ENCODE measurements at regions not wholly inside any gene's neighbourhood (a gene's known extent, or its start where the extent isn't known, plus 50 kb on each side); places are given as distances from the start of the nearest gene placed in this dataset.

GRCh38 chr1:4972761-4973320 is 318.4 kb downstream of the AJAP1 start:
- Histone ChIP-seq H3K27ac (ENCODE audit: low read depth in 1 of 2, low read length in 2 of 2) (no peak overlapping the region), H3K9me3 (ENCODE audit: control insufficient read depth in 4 of 4, low read length in 3 of 4) (no peaks in the 10 kb centered on the region), H3K4me1 (ENCODE audit: control insufficient read depth in 4 of 4, insufficient read depth in 4 of 4, low read length in 3 of 4) (no peaks in the 10 kb centered on the region), H3K27me3 (ENCODE audit: control insufficient read depth in 4 of 4, insufficient read depth in 4 of 4, low read length in 3 of 4) (no peaks in the 10 kb centered on the region), H3K4me3 (ENCODE audit: low read depth in 1 of 3, low read length in 3 of 3) (no peak overlapping the region), H3K36me3 (ENCODE audit: control insufficient read depth in 4 of 4, insufficient read depth in 3 of 4, low read depth in 1 of 4, low read length in 3 of 4) (no peaks in the 10 kb centered on the region), H3K9ac (ENCODE audit: low read depth in 1 of 2, low read length in 2 of 2) (no peak overlapping the region)
- 81% methylated on average over 12 of the region's 12 CpGs for WGBS
- peak; percentile 13 for DNase-seq (ENCODE audit: low spot score)
- TF ChIP-seq REST (IDR thresholded peaks at IDR 0.05) (no peak), HNF4A (conservative IDR thresholded peaks at IDR 0.05) (no peak), CTCF (IDR thresholded peaks at IDR 0.05; ENCODE audit: low read depth, low read length, missing input control) (no peak), FOXA1 (IDR thresholded peaks at IDR 0.05) (no peak), EGR1 (IDR thresholded peaks at IDR 0.05; ENCODE audit: low read depth in 2 of 2) (no peak), MAX (IDR thresholded peaks at IDR 0.05) (no peak), NR2F2 (IDR thresholded peaks at IDR 0.05) (no peak), RAD21 (IDR thresholded peaks at IDR 0.05) (no peak), SP1 (IDR thresholded peaks at IDR 0.05) (no peak), GABPA (IDR thresholded peaks at IDR 0.05 in 1 of 2, conservative IDR thresholded peaks at IDR 0.05 in 1 of 2) (no peak), YY1 (IDR thresholded peaks at IDR 0.05) (no peak), TAF1 (conservative IDR thresholded peaks at IDR 0.05) (no peak), RXRA (IDR thresholded peaks at IDR 0.05) (no peak), FOXA2 (IDR thresholded peaks at IDR 0.05) (no peak), ZBTB33 (IDR thresholded peaks at IDR 0.05) (no peak), JUND (IDR thresholded peaks at IDR 0.05) (no peak), HNF4G (IDR thresholded peaks at IDR 0.05) (no peak), ATF3 (IDR thresholded peaks at IDR 0.05) (no peak)
